ENCODE measurements at regions not wholly inside any gene's neighbourhood (a gene's known extent, or its start where the extent isn't known, plus 50 kb on each side); places are given as distances from the start of the nearest gene placed in this dataset.

GRCh38 chr13:22735011-22735995 is 445.5 kb upstream of the SGCG start:
- H3K27ac ChIP-seq: no peak overlapping the region
- peaks cover 0 to 3% (median 0%) of the 10 kb centered on the region in 3 donors for H3K9me3 ChIP-seq
- TF ChIP-seq EP300 (IDR thresholded peaks at IDR 0.05) (no peak), POLR2AphosphoS5 (IDR thresholded peaks at IDR 0.05) (no peak), CTCF (IDR thresholded peaks at IDR 0.05) (no peak), POLR2A (IDR thresholded peaks at IDR 0.05) (no peak)
- ATAC-seq: no peak
- H3K4me3 ChIP-seq: no peak overlapping the region
- 30 to 39% methylated on average over 22 to 24 of the region's 24 CpGs for WGBS, 2 donors (ENCODE audit: low coverage in 1 of 2)
- peaks cover 22% of the 10 kb centered on the region for H3K27me3 ChIP-seq
- H3K36me3 ChIP-seq: no peaks in the 10 kb centered on the region
- no peaks in the 10 kb centered on the region for H3K4me1 ChIP-seq

GRCh38 chr13:22736084-22736767 is 444.6 kb upstream of the SGCG start:
- Histone ChIP-seq H3K9me3 (peaks cover 0 to 4% (median 0%) of the 10 kb centered on the region in 3 donors), H3K36me3 (no peaks in the 10 kb centered on the region), H3K4me3 (no peak overlapping the region), H3K4me1 (no peaks in the 10 kb centered on the region), H3K27ac (no peak overlapping the region), H3K27me3 (peaks cover 22% of the 10 kb centered on the region)
- TF ChIP-seq POLR2A (IDR thresholded peaks at IDR 0.05): no peak
- TF ChIP-seq POLR2AphosphoS5 (IDR thresholded peaks at IDR 0.05): no peak
- no peak for TF ChIP-seq CTCF (IDR thresholded peaks at IDR 0.05)
- no peak for TF ChIP-seq EP300 (IDR thresholded peaks at IDR 0.05)
- 69 to 80% methylated on average over 10 of the region's 28 CpGs for WGBS, 2 donors (ENCODE audit: low coverage in 1 of 2)
- no peak for ATAC-seq

GRCh38 chr13:22736768-22737092 is 444.0 kb upstream of the SGCG start:
- 13 to 75% methylated on average over 1 to 2 of the region's 2 CpGs for WGBS, 2 donors (ENCODE audit: low coverage in 1 of 2)
- peaks cover 22% of the 10 kb centered on the region for H3K27me3 ChIP-seq
- no peaks in the 10 kb centered on the region for H3K36me3 ChIP-seq
- peaks cover 0 to 4% (median 0%) of the 10 kb centered on the region in 3 donors for H3K9me3 ChIP-seq
- ATAC-seq: no peak
- H3K4me3 ChIP-seq: no peak overlapping the region
- H3K4me1 ChIP-seq: no peaks in the 10 kb centered on the region
- no peak overlapping the region for H3K27ac ChIP-seq
- no peak for TF ChIP-seq POLR2AphosphoS5 (IDR thresholded peaks at IDR 0.05)
- TF ChIP-seq POLR2A (IDR thresholded peaks at IDR 0.05): no peak

- 91 to 93% methylated on average over 3 of the region's 3 CpGs for WGBS, 2 donors (ENCODE audit: low coverage in 1 of 2)
- Histone ChIP-seq H3K9me3 (peaks cover 0 to 4% (median 0%) of the 10 kb centered on the region in 3 donors), H3K4me3 (no peak overlapping the region), H3K27ac (no peak overlapping the region), H3K4me1 (no peaks in the 10 kb centered on the region), H3K27me3 (peaks cover 22% of the 10 kb centered on the region), H3K36me3 (no peaks in the 10 kb centered on the region)
- TF ChIP-seq POLR2A (IDR thresholded peaks at IDR 0.05): no peak
- no peak for ATAC-seq
These were observed 442.4 kb upstream of the SGCG start for GRCh38 chr13:22738357-22738756.

- ATAC-seq: no peak
- H3K4me1 ChIP-seq: no peaks in the 10 kb centered on the region
- H3K36me3 ChIP-seq: no peaks in the 10 kb centered on the region
- TF ChIP-seq CTCF (IDR thresholded peaks at IDR 0.05) (no peak), POLR2AphosphoS5 (IDR thresholded peaks at IDR 0.05) (no peak), POLR2A (IDR thresholded peaks at IDR 0.05) (no peak), EP300 (IDR thresholded peaks at IDR 0.05) (no peak)
- 17 to 47% methylated on average over 2 to 3 of the region's 3 CpGs for WGBS, 2 donors (ENCODE audit: low coverage in 1 of 2)
- no peak overlapping the region for H3K27ac ChIP-seq
- no peak overlapping the region for H3K4me3 ChIP-seq
- H3K27me3 ChIP-seq: peaks cover 16% of the 10 kb centered on the region
- H3K9me3 ChIP-seq: peaks cover 0 to 4% (median 0%) of the 10 kb centered on the region in 3 donors
These were observed 440.5 kb upstream of the SGCG start for GRCh38 chr13:22740264-22740663.

All from gastroesophageal sphincter (tissue), 4 donors.